ENCODE measurements at regions not wholly inside any gene's neighbourhood (a gene's known extent, or its start where the extent isn't known, plus 50 kb on each side); places are given as distances from the start of the nearest gene placed in this dataset.

GRCh38 chrX:26574234-26574633, 358.3 kb downstream of the MAGEB5 start:
- H3K9me3 Mint-ChIP-seq (ENCODE audit: insufficient read depth), result no peaks in the 10 kb centered on the region
- Histone ChIP-seq H3K79me2 (ENCODE audit: control insufficient read depth, insufficient read depth, low read length) (no peaks in the 10 kb centered on the region), H3K27ac (ENCODE audit: low read length in 2 of 2) (no peak overlapping the region), H2AFZ (ENCODE audit: insufficient read depth, low read depth, low read length, poor library complexity, severe bottlenecking) (no peak overlapping the region), H4K20me1 (ENCODE audit: control insufficient read depth, insufficient read depth, low read length, poor library complexity, severe bottlenecking) (no peaks in the 10 kb centered on the region), H3K9ac (ENCODE audit: low read length) (no peak overlapping the region), H3K4me1 (ENCODE audit: control insufficient read depth in 2 of 2, insufficient read depth in 2 of 2, low read length in 2 of 2) (no peaks in the 10 kb centered on the region), H3K4me2 (replicated peaks; ENCODE audit: low read depth, low read length, poor library complexity, severe bottlenecking) (no peak overlapping the region), H3K27me3 (replicated peaks in 1 of 4; ENCODE audit: control extremely low read depth in 1 of 4, control insufficient read depth in 3 of 4, insufficient read depth in 4 of 4, low read length in 3 of 4) (no peaks in the 10 kb centered on the region), H3K36me3 (replicated peaks in 1 of 2; ENCODE audit: control extremely low read depth in 1 of 2, control insufficient read depth in 1 of 2, extremely low read depth in 1 of 2, insufficient read depth in 2 of 2, low read length in 1 of 2) (no peaks in the 10 kb centered on the region), H3K9me3 (ENCODE audit: control extremely low read depth in 1 of 3, control insufficient read depth in 2 of 3, insufficient read depth in 1 of 3, low read length in 2 of 3) (no peaks in the 10 kb centered on the region), H3K4me3 (ENCODE audit: control extremely low read depth in 1 of 5, extremely low read depth in 1 of 5, insufficient read depth in 1 of 5, low read depth in 2 of 5, low read length in 4 of 5) (no peak overlapping the region)
- TF ChIP-seq EZH2 (IDR thresholded peaks at IDR 0.05; ENCODE audit: borderline replicate concordance, insufficient read depth, low read depth, low read length, poor library complexity, severe bottlenecking) (no peak), CTCF (IDR thresholded peaks at IDR 0.05) (no peak)
- ATAC-seq (ENCODE audit: low read depth), result no peak
- POLR2A ChIA-PET, result no interaction called here
- H3K27ac Mint-ChIP-seq, result no peak overlapping the region
- H3K4me1 Mint-ChIP-seq, result no peaks in the 10 kb centered on the region
- CTCF ChIA-PET, result no interaction called here
- no peak overlapping the region for H3K4me3 Mint-ChIP-seq
- no peaks in the 10 kb centered on the region for H3K27me3 Mint-ChIP-seq
- no peak for DNase-seq
- intact Hi-C loops (cut with micrococcal nuclease), result no loop called here

GRCh38 chrX:26562156-26562555, 346.2 kb downstream of the MAGEB5 start:
- H3K4me2 ChIP-seq (replicated peaks; ENCODE audit: low read depth, low read length, poor library complexity, severe bottlenecking), result no peak overlapping the region
- DNase-seq, result no peak
- POLR2A ChIA-PET, result no interaction called here
- intact Hi-C loops (cut with micrococcal nuclease), result no loop called here
- WGBS (ENCODE audit: insufficient coverage), result 60% methylated on average over 1 of the region's 1 CpG
- no peak overlapping the region for H3K9ac ChIP-seq (ENCODE audit: low read length)
- H3K4me1 ChIP-seq (ENCODE audit: control insufficient read depth in 2 of 2, insufficient read depth in 2 of 2, low read length in 2 of 2), result no peaks in the 10 kb centered on the region
- H2AFZ ChIP-seq (ENCODE audit: insufficient read depth, low read depth, low read length, poor library complexity, severe bottlenecking), result no peak overlapping the region
- H3K79me2 ChIP-seq (ENCODE audit: control insufficient read depth, insufficient read depth, low read length), result no peaks in the 10 kb centered on the region
- H3K36me3 ChIP-seq (replicated peaks in 1 of 2; ENCODE audit: control extremely low read depth in 1 of 2, control insufficient read depth in 1 of 2, extremely low read depth in 1 of 2, insufficient read depth in 2 of 2, low read length in 1 of 2), result no peaks in the 10 kb centered on the region
- CTCF ChIA-PET, result no interaction called here
- no peaks in the 10 kb centered on the region for H4K20me1 ChIP-seq (ENCODE audit: control insufficient read depth, insufficient read depth, low read length, poor library complexity, severe bottlenecking)
- H3K9me3 ChIP-seq (ENCODE audit: control extremely low read depth in 1 of 3, control insufficient read depth in 2 of 3, insufficient read depth in 1 of 3, low read length in 2 of 3), result peaks cover 0 to 6% (median 0%) of the 10 kb centered on the region in 3 donors
- no peak overlapping the region for H3K27ac ChIP-seq (ENCODE audit: low read length in 2 of 2)
- Mint-ChIP-seq H3K4me1 (no peaks in the 10 kb centered on the region), H3K27me3 (no peaks in the 10 kb centered on the region), H3K9me3 (ENCODE audit: insufficient read depth) (no peaks in the 10 kb centered on the region), H3K27ac (no peak overlapping the region), H3K4me3 (no peak overlapping the region)
- no peaks in the 10 kb centered on the region for H3K27me3 ChIP-seq (replicated peaks in 1 of 4; ENCODE audit: control extremely low read depth in 1 of 4, control insufficient read depth in 3 of 4, insufficient read depth in 4 of 4, low read length in 3 of 4)
- ATAC-seq (ENCODE audit: low read depth), result no peak
- TF ChIP-seq EZH2 (IDR thresholded peaks at IDR 0.05; ENCODE audit: borderline replicate concordance, insufficient read depth, low read depth, low read length, poor library complexity, severe bottlenecking) (no peak), CTCF (IDR thresholded peaks at IDR 0.05) (no peak)
- no peak overlapping the region for H3K4me3 ChIP-seq (ENCODE audit: control extremely low read depth in 1 of 5, extremely low read depth in 1 of 5, insufficient read depth in 1 of 5, low read depth in 2 of 5, low read length in 4 of 5)
